Choroid plexus epithelial cell (primary cell): ENCODE measurements at regions not wholly inside any gene's neighbourhood (a gene's known extent, or its start where the extent isn't known, plus 50 kb on each side); places are given as distances from the start of the nearest gene placed in this dataset.

Experiments used
- DNase-seq: peaks from one replicate; pipeline ENCODE4 v3.0.0-alpha.2; 2010; ENCODE audit warnings: low read depth
- H3K4me3 ChIP-seq: 2 replicates; pipeline ENCODE4 v1.5.1; 2011; ENCODE audit warnings: low read depth, mild to moderate bottlenecking, control low read depth, low read length, moderate library complexity
- TF ChIP-seq, protein P1 (sequence below): conservative IDR thresholded peaks from 2 replicates; pipeline ENCODE4 v1.5.1; 2011; ENCODE audit warnings: low read depth, mild to moderate bottlenecking, control low read depth, inconsistent platforms, low read length, moderate library complexity

- H3K4me3 ChIP-seq: no peak overlapping the region
- DNase-seq: no peak
- TF ChIP-seq, protein P1, sequence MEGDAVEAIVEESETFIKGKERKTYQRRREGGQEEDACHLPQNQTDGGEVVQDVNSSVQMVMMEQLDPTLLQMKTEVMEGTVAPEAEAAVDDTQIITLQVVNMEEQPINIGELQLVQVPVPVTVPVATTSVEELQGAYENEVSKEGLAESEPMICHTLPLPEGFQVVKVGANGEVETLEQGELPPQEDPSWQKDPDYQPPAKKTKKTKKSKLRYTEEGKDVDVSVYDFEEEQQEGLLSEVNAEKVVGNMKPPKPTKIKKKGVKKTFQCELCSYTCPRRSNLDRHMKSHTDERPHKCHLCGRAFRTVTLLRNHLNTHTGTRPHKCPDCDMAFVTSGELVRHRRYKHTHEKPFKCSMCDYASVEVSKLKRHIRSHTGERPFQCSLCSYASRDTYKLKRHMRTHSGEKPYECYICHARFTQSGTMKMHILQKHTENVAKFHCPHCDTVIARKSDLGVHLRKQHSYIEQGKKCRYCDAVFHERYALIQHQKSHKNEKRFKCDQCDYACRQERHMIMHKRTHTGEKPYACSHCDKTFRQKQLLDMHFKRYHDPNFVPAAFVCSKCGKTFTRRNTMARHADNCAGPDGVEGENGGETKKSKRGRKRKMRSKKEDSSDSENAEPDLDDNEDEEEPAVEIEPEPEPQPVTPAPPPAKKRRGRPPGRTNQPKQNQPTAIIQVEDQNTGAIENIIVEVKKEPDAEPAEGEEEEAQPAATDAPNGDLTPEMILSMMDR: no peak
Measured at GRCh38 chr13:85592211-85592610, 207.0 kb downstream of the SLITRK6 start.

- peak; percentile 7 for DNase-seq
- TF ChIP-seq, protein P1: no peak
- no peak overlapping the region for H3K4me3 ChIP-seq
Measured at GRCh38 chr13:85590231-85590931, 208.8 kb downstream of the SLITRK6 start.

DNA sequence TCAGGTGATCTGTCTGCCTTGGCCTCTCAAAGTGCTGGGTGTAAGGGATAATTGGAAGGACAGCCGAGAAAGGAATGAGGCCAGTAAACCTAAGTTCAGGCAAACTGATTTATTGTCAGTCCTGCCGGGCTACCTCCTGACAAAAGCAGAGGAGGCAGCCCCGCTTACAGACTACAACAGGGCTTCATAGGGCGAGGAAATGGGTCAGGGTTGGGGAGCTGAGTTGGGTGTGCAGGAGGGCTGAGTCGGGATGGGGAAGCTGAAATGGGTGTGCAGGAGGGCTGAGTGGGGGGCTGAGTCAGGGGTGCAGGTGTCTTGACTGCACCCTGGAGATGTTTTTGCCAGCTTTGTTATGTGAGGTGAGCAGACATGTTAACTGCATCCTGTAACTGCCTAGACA is 210.2 kb downstream of the SLITRK6 start:
- TF ChIP-seq, protein P1: no peak
- no peak overlapping the region for H3K4me3 ChIP-seq
- no peak for DNase-seq

- no peak for DNase-seq
- H3K4me3 ChIP-seq: no peak overlapping the region
- TF ChIP-seq, protein P1: no peak
Measured at GRCh38 chr13:85588359-85588758, 210.9 kb downstream of the SLITRK6 start.

DNA sequence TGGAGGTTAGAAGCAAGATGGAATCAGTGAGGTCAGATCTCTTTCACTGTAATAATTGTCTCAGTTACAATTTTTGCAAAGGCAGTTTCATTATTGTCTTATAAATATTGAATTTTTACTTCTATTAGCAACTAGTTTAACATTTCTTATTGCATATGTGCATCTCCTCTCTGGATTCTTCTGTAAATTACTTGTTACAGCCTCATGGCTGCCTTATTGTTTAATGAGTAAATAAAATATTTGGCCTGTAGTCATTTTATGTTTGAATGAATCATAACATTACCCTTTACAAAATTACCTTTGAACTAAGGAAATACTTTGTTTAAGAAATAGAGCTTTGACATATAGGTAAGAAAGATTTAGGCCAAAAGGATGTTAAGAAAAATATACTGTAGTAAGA is 212.4 kb downstream of the SLITRK6 start:
- no peak for DNase-seq
- no peak overlapping the region for H3K4me3 ChIP-seq
- TF ChIP-seq, protein P1: no peak

DNA sequence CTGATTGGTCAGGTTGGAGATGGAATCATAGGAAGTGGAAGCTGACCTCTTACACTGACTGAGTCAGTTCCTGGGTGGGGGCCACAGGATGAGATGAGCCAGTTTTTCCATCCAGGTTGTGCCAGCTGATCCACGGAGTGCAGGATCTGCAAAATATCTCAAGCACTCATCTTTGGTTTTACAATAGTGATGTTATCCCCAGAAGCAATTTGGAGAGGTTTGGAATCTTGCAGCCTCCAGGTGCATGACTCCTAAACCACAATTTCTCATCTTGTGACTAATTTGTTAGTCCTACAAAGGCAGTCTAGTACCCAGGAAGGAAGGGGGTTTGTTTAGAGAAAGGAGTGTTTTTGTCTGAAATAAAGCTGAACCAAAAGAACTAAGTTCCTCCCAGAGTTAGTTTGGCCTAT is 212.8 kb downstream of the SLITRK6 start:
- TF ChIP-seq, protein P1: no peak
- peak; percentile 64 for DNase-seq

GRCh38 chr13:85582890-85583289 is 216.3 kb downstream of the SLITRK6 start:
- DNase-seq: peak; percentile 4
- TF ChIP-seq, protein P1: no peak
- H3K4me3 ChIP-seq: no peak overlapping the region

More for the DNA sequence above, 212.8 kb downstream of the SLITRK6 start:
- no peak overlapping the region for H3K4me3 ChIP-seq
